NT2/D1 (cell line): ENCODE measurements at regions not wholly inside any gene's neighbourhood (a gene's known extent, or its start where the extent isn't known, plus 50 kb on each side); places are given as distances from the start of the nearest gene placed in this dataset.

Experiments used
- DNase-seq: peaks from one replicate; pipeline ENCODE4 v3.0.0-alpha.2; 2011; ENCODE audit warnings: low read depth, low spot score
- H3K27me3 ChIP-seq: 2 replicates; pipeline ENCODE4 v1.6.0; 2011; ENCODE audit warnings: mild to moderate bottlenecking; ENCODE audit not compliant: insufficient read length, insufficient read depth
- H3K36me3 ChIP-seq: 2 replicates; pipeline ENCODE4 v1.6.1; 2011; ENCODE audit warnings: mild to moderate bottlenecking, low read length, mixed read lengths; ENCODE audit not compliant: insufficient read depth, insufficient read length
- H3K4me1 ChIP-seq: 2 replicates; pipeline ENCODE4 v1.5.1; 2011; ENCODE audit not compliant: insufficient read depth, insufficient read length
- H3K4me3 ChIP-seq: 2 replicates; pipeline ENCODE4 v1.5.1; 2011; ENCODE audit warnings: low read depth; ENCODE audit not compliant: insufficient read length
- H3K9ac ChIP-seq: 2 replicates; pipeline ENCODE4 v1.6.0; 2011; ENCODE audit warnings: low read depth; ENCODE audit not compliant: insufficient read length
- H3K9me3 ChIP-seq: 2 replicates; pipeline ENCODE4 v1.5.1; 2011; ENCODE audit warnings: mild to moderate bottlenecking, low read length; ENCODE audit not compliant: insufficient read depth
- SUZ12 ChIP-seq: IDR thresholded peaks from 2 replicates; pipeline ENCODE4 v1.6.1; 2011; ENCODE audit not compliant: insufficient read length, insufficient read depth; ENCODE audit errors: extremely low read depth
- YY1 ChIP-seq: IDR thresholded peaks from 2 replicates; pipeline ENCODE4 v1.6.1; 2011; ENCODE audit not compliant: insufficient read length, insufficient read depth
- ZNF274 ChIP-seq: IDR thresholded peaks from 2 replicates; pipeline ENCODE4 v1.6.1; 2011; ENCODE audit warnings: mild to moderate bottlenecking, low read depth, low read length

- no peaks in the 10 kb centered on the region for H3K9me3 ChIP-seq
- TF ChIP-seq YY1, result no peak
- no peak for TF ChIP-seq ZNF274
- TF ChIP-seq SUZ12, result no peak
- DNase-seq, result no peak
- no peaks in the 10 kb centered on the region for H3K27me3 ChIP-seq
- H3K4me1 ChIP-seq, result no peaks in the 10 kb centered on the region
- H3K4me3 ChIP-seq, result no peak overlapping the region
- H3K36me3 ChIP-seq, result no peaks in the 10 kb centered on the region
- no peak overlapping the region for H3K9ac ChIP-seq
These were observed 313.3 kb downstream of the OSR1 start for GRCh38 chr2:19045151-19045550.

- Histone ChIP-seq H3K4me1 (no peaks in the 10 kb centered on the region), H3K4me3 (no peak overlapping the region), H3K36me3 (no peaks in the 10 kb centered on the region), H3K27me3 (no peaks in the 10 kb centered on the region), H3K9me3 (no peaks in the 10 kb centered on the region), H3K9ac (no peak overlapping the region)
- TF ChIP-seq SUZ12, result no peak
- no peak for TF ChIP-seq ZNF274
- TF ChIP-seq YY1, result no peak
- DNase-seq, result no peak
These were observed 314.5 kb downstream of the OSR1 start for GRCh38 chr2:19043893-19044292.

- no peak overlapping the region for H3K4me3 ChIP-seq
- H3K4me1 ChIP-seq, result no peaks in the 10 kb centered on the region
- H3K36me3 ChIP-seq, result no peaks in the 10 kb centered on the region
- no peaks in the 10 kb centered on the region for H3K9me3 ChIP-seq
- no peak for DNase-seq
- TF ChIP-seq YY1 (no peak), SUZ12 (no peak), ZNF274 (no peak)
- H3K27me3 ChIP-seq, result no peaks in the 10 kb centered on the region
- H3K9ac ChIP-seq, result no peak overlapping the region
These were observed 316.9 kb downstream of the OSR1 start for GRCh38 chr2:19041434-19042041.

GRCh38 chr2:19038071-19039015, 320.1 kb downstream of the OSR1 start:
- Histone ChIP-seq H3K4me1 (no peaks in the 10 kb centered on the region), H3K36me3 (no peaks in the 10 kb centered on the region), H3K4me3 (no peak overlapping the region), H3K9ac (no peak overlapping the region), H3K27me3 (no peaks in the 10 kb centered on the region), H3K9me3 (no peaks in the 10 kb centered on the region)
- no peak for DNase-seq
- TF ChIP-seq ZNF274 (no peak), SUZ12 (no peak), YY1 (no peak)

- TF ChIP-seq YY1, result no peak
- TF ChIP-seq SUZ12, result no peak
- TF ChIP-seq ZNF274, result no peak
These were observed 322.3 kb downstream of the OSR1 start for GRCh38 chr2:19036091-19036490.

GRCh38 chr2:19035238-19035637, 323.2 kb downstream of the OSR1 start:
- no peak overlapping the region for H3K4me3 ChIP-seq
- H3K36me3 ChIP-seq, result no peaks in the 10 kb centered on the region
- H3K4me1 ChIP-seq, result no peaks in the 10 kb centered on the region
- TF ChIP-seq SUZ12 (no peak), YY1 (no peak)
- no peak for DNase-seq
- H3K27me3 ChIP-seq, result no peaks in the 10 kb centered on the region
- H3K9me3 ChIP-seq, result no peaks in the 10 kb centered on the region
- no peak overlapping the region for H3K9ac ChIP-seq

More at GRCh38 chr2:19036091-19036490, 322.3 kb downstream of the OSR1 start:
- DNase-seq, result no peak
- H3K27me3 ChIP-seq, result no peaks in the 10 kb centered on the region
- no peaks in the 10 kb centered on the region for H3K36me3 ChIP-seq
- no peak overlapping the region for H3K9ac ChIP-seq
- no peaks in the 10 kb centered on the region for H3K4me1 ChIP-seq
- no peaks in the 10 kb centered on the region for H3K9me3 ChIP-seq
- no peak overlapping the region for H3K4me3 ChIP-seq

GRCh38 chr2:19033240-19033639, 325.2 kb downstream of the OSR1 start:
- H3K9me3 ChIP-seq, result no peaks in the 10 kb centered on the region
- TF ChIP-seq SUZ12 (no peak), ZNF274 (no peak), YY1 (no peak)
- H3K4me1 ChIP-seq, result no peaks in the 10 kb centered on the region
- no peak overlapping the region for H3K4me3 ChIP-seq
- no peaks in the 10 kb centered on the region for H3K36me3 ChIP-seq
- no peaks in the 10 kb centered on the region for H3K27me3 ChIP-seq
- no peak for DNase-seq
- no peak overlapping the region for H3K9ac ChIP-seq
